ENCODE measurements at regions not wholly inside any gene's neighbourhood (a gene's known extent, or its start where the extent isn't known, plus 50 kb on each side); places are given as distances from the start of the nearest gene placed in this dataset.
"Not testable (repeated sequence)": the region's sequence is repeated elsewhere in the genome, so short reads cannot be mapped to it uniquely, and the experiment has no call there.

DNA sequence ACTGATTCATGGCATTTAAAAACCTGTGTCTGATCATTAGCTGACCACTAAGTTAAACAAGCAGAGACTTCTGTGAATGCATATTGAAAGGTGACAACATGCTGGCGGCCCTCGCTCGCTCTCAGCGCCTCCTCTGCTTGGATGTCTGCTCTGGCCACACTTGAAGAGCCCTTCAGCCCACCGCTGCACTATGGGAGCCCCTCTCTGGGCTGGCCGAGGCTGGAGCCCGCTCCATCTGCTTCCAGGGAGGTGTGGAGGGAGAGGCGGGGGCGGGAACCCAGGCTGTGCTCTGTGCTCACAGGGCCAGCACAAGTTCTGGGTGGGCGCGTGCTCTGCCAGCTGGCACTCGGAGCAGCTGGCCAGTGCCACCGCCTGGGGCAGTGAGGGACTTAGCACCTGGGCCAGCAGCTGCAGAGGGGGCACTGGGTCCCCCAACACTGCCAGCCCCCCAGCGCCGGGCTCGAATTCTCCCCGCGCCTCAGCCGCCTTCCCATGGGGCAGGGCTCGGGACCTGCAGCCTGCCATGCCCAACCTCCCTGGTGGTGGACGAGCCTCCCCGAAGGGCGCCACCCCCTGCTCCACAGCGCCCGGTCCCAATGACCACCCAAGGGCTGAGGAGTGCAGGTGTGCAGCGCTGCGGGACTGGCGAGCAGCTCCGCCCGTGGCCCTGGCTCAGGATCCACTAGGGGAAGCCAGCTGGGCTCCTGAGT is 252.4 kb downstream of the ZIC4 start:
- DNase-seq, result no peak

DNA sequence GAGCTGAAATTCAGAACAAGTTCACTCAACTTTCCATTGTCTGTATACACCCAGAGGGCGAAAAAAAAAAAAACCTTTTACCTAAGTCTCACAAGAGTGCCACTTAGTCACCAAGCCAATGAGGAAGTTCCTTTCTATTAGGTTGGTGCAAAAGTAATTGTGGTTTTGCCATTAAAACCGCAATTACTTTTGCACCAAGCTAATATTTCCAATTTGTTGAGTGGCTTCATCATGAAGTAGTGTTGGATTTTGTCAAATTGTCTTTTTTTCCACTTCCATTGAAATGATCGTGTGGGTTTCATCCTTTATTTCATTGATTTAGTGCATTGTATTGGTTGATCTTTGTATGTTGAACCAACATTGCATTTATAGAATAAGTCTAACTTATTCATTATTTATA is 253.9 kb downstream of the ZIC4 start:
- DNase-seq, result no peak

DNA sequence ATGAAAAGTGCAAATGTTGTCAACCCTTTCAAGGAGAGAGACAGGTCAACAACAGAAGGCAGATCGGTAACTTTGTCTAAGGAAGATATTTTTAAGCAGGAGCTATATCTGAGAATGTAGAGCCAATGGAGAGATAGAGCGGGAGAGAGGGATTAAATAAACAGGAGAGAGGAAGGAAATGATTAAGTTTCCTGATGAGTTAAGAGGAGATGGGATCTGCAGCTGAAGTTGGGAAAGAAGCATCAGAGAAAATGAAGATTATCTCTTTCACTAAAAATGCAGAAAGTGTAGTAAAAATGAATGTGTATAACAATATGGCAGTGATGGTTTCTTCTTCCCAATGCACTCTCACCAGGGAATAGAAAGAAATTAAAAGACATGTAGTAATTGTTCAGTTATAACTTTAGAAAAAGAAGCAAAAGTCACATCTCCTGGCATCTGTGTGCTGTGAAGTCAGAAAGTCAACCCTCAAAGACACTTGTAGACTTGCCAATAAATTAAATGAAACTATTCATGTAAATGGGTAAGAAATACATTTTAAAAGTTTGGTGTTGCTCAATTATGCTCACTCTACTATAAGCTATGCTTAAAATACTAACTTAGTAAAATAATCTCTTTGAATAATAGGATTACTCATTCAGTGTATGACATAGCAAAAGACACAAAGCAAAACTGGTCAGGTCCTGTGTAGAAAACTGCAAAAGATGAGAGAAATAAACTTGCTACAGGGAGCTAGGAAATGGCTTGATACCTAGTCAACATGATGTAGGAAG is 264.6 kb downstream of the ZIC4 start:
- no peak for DNase-seq

DNA sequence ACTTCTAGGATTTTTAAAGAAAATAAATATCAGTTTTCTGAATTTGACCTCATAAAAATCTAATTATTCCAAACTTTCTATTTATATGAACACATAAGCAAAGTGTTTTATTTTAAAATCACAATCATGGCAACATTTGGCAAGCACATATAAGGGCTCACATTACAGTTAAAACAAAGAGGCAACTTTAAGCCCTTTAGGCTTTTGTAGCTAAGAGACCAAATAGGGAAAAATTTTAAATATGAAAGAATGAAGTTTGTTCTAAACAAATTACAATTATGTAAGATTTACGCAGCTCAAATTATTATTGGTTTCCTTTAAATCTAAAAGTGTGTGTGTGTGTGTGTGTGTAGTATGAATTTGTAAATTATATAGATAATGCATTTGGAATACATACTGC is 267.0 kb downstream of the ZIC4 start:
- DNase-seq, result no peak

DNA sequence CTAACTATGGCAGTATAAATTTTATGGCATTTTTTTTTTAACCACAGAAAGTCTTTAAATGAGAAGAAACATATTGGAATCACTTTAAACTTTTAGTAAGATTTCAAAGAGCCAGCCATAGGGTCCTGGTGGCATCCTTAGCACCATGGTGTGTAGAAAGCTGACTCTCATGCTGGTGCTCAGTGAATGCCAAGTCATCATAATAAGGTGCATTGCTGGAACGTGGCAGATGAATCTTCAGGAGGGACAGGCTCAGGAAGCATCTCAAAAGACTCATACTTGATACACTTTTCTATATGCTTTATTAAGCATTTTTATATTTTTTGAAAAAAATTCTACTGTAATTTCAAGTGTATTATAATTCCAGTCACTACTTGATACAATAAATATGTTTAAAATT is 274.2 kb downstream of the ZIC4 start:
- DNase-seq, result no peak

DNA sequence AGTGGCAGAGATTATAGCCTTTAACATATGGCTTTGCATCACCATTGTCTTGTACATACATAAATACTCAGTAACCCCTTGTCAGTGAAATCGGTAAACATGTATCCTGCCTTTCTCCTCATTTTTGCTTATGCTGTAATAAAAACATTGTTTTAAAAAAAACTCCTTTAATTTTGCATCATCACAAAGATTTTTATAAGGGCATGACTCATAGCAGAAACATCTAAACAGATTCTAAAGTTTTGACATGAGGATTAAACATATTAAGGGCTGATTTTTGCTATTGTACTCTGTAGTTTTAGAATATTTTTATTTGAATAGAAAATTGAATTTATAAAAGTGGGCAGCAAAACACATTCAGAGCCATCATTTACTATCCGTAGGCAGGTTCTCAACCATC is 275.9 kb downstream of the ZIC4 start:
- DNase-seq, result peak; percentile 64

DNA sequence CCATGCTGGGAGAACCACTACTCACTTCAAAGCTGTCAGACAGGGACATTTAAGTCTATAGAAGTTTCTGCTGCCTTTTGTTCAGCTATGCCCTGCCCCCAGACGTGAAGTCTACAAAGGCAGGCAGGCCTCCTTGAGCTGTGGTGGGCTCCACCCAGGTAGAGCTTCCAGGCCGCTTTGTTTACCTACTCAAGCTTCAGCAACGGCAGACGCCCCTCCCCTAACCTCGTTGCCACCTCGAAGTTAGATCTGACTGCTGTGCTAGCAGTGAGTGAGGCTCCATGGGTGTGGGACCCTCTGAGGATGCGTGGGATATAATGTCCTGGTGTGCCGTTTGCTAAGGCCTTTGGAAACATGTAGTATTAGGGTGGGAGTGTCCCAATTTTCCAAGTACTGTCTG is 276.7 kb downstream of the ZIC4 start:
- DNase-seq, result no peak

DNA sequence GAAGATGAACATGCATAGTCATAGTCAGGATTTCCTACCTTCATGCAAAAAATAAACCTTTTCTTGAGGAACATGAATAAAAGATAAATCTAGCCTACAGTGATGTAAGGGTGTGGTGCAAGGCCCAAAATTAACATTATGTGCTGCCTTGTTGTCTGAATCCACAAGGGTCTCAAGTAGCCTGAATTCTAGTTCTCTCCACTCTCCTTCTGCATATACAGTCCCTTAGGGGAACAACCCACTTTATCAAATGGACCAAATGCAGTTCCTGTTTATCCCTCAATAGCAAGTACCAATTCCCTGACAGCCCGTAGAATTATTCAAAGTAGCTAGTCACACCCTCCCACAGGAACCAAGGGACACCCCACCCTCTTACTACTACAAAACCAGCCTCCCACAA is 284.0 kb downstream of the ZIC4 start:
- DNase-seq, result no peak

DNA sequence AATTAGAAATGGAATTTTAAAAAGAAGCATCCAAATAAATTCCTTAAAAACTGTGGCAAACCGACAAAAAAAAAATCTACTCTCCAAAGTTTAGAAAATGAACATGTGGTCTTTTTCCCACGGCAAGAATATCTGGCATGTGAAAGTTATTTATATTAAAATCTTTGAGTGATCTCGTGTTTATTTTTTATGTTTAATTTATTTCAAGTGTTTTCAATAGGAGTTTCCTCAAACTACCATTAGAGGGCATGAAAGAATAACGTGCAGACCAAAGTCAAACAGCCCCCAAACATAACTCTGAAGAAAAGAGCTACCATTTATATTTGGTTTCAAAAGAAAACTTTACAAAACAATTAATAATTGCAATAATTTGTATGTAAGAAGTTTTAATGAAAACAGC is 286.4 kb downstream of the ZIC4 start:
- peak; percentile 74 for DNase-seq

DNA sequence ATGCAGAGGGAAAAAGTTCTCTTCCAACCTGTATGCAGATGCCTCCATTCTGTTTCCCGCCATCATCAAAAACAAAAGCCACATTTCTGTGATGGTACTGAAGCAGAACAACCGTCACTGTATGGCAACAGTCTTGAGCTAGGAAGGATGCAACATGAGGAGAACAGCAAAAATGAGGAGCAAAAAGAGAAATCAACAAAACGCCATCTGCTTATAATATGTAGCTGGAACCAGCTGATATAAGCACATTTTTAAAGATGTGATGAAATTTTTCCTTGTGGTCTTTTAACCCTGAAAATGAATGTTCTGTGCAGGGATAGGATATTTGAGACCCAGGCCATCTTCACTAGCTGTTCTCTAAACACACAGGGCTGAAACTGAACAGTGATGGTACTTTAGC is 287.0 kb downstream of the ZIC4 start:
- DNase-seq, result peak; percentile 49

DNA sequence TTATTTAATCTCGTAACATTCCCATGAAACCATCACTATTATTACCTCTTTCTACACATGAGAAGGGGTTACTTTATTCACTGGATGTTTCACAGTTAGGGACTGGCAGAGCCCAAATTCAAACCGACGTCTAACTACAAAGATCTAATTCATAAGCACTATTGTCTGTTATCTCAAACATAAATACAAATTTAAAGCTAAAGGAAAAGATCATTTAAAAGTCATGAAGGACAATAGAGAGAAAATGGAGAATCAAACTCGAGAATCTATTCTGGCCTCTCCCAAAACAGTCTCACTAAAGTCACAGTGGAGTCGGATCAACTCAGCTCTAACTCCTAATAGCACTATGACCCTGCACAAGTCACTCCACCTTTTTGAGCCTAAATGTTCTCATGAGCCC is 287.7 kb downstream of the ZIC4 start:
- DNase-seq, result no peak

DNA sequence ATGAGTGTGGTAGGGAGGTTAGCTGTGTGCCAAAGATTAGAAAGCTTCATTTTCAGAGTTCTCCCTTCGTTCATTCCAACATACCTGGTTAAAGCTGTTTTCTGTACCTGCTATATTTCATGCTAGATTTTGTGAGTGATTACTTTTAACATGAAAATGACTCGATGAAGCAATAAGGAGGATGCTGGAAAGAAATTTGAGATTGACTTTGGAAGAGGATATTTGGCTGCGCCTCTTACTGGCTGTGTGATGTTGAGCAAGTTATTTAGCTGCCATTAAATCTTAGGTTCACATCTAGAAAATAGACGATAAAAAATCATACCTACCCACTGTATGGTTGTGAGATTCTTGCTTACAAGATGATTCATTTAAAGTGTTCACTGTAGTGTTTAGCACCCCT is 288.7 kb downstream of the ZIC4 start:
- DNase-seq, result no peak

DNA sequence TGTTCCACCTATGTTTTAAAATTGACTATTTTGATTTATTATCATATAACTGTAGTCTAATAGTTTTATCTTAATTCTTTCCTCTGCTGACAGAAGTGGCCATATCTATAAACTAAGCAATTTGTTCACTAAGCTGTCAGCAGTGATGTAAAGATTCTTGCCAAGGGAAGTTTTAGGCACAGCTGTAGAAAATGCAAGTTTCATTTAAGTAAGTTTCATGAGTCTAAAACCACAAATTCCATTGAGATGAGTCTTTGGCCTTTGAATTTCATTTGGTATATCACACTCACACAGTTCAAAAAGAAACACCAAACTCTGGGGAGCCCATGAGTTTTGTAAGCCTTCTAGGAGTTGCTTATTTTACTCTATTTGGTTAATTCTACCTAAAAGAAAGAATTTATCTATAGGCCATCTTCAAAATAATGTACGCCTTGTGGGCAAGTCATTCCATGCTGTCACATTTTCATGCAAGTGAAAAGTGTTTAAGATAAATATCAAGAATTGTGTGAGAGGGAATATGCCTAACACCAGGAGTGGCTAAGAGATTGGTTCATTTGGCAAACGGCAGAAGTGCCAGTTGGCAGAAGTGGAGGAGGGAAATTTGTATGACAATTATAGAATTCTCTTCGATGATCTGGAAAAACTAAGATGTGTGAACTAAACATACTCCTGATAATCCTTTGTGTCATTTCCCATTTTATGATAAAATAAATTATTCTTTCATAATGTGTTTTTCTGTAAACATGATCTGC is 292.9 kb downstream of the ZIC4 start:
- DNase-seq, result peak; percentile 96

DNA sequence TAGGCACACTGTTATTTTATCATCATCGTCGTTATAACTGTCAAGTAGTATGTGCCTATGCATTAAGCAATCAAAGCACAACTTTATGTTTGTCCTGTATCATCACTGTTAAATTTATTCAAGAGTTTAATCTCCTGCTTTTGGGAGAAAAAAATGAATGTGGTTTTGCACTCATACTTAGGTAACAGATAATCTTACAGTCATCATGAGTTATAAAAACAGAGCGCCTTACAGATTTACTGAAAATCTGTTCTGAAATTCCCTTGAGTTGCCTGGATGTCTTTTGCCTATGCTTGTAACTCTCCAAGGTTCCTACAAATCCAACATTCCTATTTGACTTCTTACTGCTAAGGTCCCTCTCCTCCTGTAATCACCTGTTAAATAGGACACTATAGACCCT is 307.3 kb downstream of the ZIC4 start:
- DNase-seq, result no peak

DNA sequence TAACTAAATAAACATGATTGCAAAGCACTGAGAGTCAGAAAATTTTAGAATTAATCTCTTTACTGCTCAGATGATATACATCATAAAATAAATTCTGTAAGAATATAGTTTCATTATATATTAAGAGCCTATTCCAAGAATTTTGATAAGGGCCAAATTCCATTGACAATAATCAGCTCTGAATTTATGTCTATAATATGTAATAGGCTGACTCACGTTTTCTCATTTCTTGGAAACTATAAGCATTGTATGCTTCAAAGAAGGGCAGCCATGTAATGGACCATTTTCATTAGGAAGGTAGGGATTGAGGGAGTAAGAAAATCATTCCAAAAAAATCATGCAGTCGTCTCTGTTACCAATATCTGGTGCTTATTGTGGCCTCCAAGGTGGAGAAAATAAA is 315.9 kb downstream of the ZIC4 start:
- peak; percentile 44 for DNase-seq

DNA sequence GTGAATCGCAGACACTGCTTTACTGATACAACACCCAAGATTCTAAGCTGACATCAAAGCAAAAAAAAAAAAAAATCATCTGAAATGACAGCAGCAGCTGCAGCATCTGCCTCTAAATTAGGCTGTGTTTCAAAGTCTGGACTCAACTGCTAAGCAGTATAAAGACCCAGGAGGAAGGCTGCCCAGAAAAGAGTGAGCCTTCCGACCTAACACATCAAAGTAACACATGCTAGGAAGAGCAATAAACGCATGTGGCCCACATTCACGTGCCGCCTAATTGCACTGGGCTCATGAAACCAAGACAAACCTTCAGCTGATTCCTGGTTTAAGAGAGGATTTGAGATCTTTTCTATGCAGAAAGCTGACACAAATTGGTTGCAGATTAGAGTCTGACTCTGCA is 317.1 kb downstream of the ZIC4 start:
- DNase-seq, result no peak

DNA sequence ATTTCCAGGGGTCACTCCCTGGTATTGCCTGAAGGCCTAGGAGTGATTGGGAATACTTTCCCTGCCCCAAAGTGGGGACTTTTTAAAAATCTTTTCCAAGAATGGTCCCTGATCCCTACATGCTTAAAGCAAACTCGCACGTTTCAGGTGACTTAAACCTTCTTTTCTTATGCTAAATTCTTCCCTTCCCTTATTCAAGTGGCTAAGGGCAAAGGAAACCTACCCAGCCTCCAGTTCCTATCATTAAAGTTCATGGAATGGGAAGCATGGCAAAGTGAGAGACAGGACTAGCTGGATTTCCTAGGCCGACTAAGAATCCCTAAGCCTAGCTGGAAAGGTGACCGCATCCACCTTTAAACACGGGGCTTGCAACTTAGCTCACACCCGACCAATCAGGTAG is 346.8 kb downstream of the ZIC4 start:
- DNase-seq, result not testable (repeated sequence)

DNA sequence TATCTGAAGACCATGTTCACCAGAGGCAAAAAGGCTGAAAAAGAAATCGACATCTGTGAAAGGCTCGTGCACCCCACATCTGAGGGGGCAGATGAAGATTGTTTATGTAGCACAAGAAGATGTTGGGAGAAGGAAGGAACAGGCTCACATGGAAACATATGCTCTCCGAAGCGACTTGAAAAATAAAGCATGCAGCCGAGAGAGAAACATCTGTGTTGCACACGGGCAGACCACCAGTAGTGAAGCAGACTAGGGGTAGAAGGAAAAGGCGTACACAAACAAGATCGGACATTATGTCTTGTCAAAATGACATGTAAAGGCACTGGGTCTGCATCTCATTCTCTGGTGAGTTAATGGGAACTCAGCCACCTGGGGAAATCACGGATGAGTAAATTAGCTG is 356.5 kb downstream of the ZIC4 start:
- DNase-seq, result no peak

DNA sequence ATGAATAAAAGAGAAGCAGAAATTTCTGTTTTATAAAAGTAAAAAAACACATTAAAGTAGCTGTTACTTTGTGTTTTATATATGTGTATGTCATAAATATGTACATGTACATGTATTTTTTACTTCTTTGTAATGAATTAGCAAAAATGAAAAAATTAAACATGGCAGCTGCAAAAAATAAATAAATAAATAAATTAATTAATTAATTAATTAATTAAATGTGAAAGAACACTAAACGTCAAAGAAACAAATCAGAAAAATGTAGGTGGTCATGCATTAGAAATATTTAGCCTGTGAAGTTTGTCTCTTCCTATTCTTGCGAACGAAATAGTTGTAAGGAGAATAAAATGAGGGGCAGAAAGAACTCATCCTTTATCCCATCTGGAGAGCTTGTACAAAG is 357.0 kb downstream of the ZIC4 start:
- DNase-seq, result no peak

DNA sequence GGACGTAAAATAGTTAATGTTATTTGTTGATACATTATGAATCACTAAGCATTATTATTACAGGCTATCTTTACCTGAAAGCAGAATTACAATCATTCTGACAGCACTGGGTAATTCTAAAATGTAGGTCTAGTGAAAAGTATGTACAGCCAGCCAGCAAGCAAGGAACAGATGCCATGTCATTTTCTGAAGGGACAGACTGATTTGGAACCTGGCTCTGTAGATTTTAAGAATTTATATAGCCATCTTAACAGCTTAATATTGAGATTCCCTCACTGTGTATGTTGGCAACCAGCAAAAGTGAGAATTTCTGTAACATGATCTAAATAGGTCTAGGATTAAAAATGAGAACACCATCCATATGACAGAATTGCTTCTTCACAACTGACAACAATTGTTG is 359.4 kb downstream of the ZIC4 start:
- DNase-seq, result no peak

DNA sequence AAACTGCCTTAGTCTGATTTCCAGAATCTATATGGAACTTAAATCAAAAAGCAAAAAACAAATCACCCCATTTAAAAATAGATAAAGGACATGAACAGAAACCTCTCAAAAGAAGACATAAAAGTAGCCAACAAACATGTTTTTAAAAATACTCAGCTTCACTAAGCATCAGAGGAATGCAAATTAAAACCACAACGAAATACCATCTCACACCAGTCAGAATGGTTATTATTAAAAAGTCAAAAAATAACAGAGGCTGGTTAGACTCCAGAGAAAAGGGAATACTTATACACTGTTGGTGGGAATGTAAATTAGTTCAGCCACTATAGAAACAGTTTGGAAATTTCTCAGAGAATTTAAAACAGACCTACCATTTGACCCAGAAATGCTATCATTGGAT is 367.9 kb downstream of the ZIC4 start:
- peak; percentile 92 for DNase-seq

DNA sequence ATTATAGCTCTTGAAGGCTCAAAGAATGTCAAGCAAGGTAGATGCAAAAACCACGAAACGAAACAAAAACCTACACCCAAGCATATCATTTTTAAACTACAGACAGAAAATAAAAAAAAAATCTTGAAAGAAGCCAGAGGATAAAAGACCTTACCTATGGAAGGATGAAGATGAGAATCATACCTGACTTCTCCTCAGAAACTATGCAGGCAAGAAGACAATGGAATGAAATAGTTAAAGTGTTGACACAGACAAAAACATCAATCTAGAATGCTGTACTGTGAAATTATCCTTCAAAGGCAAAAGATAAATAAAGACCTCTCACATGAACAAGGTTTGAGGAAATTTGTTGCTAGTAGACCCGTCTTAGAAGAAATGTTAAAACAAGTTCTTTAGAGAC is 372.0 kb downstream of the ZIC4 start:
- DNase-seq, result no peak

DNA sequence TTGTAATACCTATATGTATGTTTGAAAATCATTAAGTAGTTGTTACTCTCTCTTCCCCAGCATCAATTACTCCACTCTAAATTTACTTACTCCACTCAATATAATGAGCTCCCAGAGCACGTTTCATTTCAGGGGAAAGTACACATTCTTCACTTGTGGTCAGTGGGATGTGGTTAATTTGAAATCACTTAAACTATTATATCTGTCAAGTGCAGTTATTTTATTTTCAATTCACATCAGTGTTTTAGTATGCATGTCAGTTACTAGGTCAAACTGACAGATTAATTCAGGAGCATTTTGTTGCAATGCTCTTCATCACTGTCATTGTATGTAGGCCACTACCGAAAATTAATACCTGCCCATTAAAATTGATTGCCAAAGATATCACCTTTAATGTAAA is 376.1 kb downstream of the ZIC4 start:
- DNase-seq, result peak; percentile 39

DNA sequence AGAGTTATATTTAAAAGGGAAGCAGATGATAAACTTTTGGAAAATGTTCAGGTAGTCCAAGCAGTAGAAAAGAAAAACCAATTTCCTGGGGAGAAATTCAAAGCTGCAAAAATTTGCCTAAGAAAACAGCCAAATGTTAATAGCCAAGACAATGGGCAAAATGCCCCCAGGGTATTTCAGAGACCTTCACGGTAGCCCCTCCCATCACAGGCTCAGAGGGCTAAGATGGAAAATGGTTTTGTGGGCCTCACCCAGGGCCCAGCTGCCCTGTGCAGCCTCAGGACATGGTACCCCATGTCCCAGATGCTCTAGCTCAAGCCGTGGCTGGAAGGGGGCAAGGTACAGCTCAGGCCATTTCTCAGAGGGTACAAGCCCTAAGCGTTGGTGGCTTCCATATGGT is 391.0 kb downstream of the ZIC4 start:
- DNase-seq, result no peak
